ENCODE measurements at regions not wholly inside any gene's neighbourhood (a gene's known extent, or its start where the extent isn't known, plus 50 kb on each side); places are given as distances from the start of the nearest gene placed in this dataset.

- TF ChIP-seq CEBPB (IDR thresholded peaks at IDR 0.05) (no peak), CREB1 (IDR thresholded peaks at IDR 0.05; ENCODE audit: low read depth) (no peak), TAF1 (IDR thresholded peaks at IDR 0.05; ENCODE audit: low read depth) (no peak), EGR1 (IDR thresholded peaks at IDR 0.05) (no peak), NFIC (IDR thresholded peaks at IDR 0.05) (no peak)
Observed at GRCh38 chr12:125272383-125272933, 207.2 kb downstream of the AACS start.

DNA sequence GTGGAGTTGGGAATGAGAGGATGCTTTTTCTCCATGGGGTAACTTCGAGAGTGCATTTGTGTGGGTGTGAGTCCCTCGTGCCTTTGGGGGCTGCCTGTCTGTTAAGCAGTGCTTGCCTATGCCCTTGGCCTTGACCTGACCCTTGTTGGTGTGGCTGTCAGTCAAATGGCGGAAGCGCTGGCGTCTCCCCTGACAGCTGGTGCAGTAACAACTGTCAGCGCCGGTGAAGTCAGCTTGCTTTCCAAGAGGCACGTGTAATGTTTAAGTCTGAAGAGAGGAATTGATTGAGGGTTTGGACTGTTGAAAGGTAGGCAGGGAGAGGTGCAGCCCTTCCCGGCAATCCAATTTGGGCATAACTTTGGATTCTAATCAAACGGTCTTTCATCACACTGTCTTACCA is 211.3 kb downstream of the AACS start:
- TF ChIP-seq MAX (IDR thresholded peaks at IDR 0.05) (no peak), RAD21 (IDR thresholded peaks at IDR 0.05; ENCODE audit: low read depth) (no peak), ZBTB7A (IDR thresholded peaks at IDR 0.05; ENCODE audit: low read depth) (no peak), USF1 (IDR thresholded peaks at IDR 0.05) (no peak), CEBPB (IDR thresholded peaks at IDR 0.05) (no peak), TCF12 (IDR thresholded peaks at IDR 0.05; ENCODE audit: low read depth) (no peak), CREB1 (IDR thresholded peaks at IDR 0.05; ENCODE audit: low read depth) (no peak), EP300 (IDR thresholded peaks at IDR 0.05; ENCODE audit: borderline replicate concordance) (no peak), EGR1 (IDR thresholded peaks at IDR 0.05) (no peak), FOXM1 (IDR thresholded peaks at IDR 0.05; ENCODE audit: borderline replicate concordance, low read depth) (no peak), TAF1 (IDR thresholded peaks at IDR 0.05; ENCODE audit: low read depth) (no peak), REST (IDR thresholded peaks at IDR 0.05; ENCODE audit: low read depth) (no peak), NFIC (IDR thresholded peaks at IDR 0.05) (no peak), YY1 (IDR thresholded peaks at IDR 0.05; ENCODE audit: low read depth) (no peak), TEAD4 (IDR thresholded peaks at IDR 0.05) (no peak)

GRCh38 chr12:125280482-125281377 is 215.5 kb downstream of the AACS start:
- TF ChIP-seq ZBTB7A (IDR thresholded peaks at IDR 0.05; ENCODE audit: low read depth) (no peak), CREB1 (IDR thresholded peaks at IDR 0.05; ENCODE audit: low read depth) (no peak)

GRCh38 chr12:125282921-125283320 is 217.7 kb downstream of the AACS start:
- TF ChIP-seq USF1 (IDR thresholded peaks at IDR 0.05) (no peak), TAF1 (IDR thresholded peaks at IDR 0.05; ENCODE audit: low read depth) (no peak), CREB1 (IDR thresholded peaks at IDR 0.05; ENCODE audit: low read depth) (no peak), EGR1 (IDR thresholded peaks at IDR 0.05) (no peak), ZBTB7A (IDR thresholded peaks at IDR 0.05; ENCODE audit: low read depth) (no peak), TEAD4 (IDR thresholded peaks at IDR 0.05) (no peak), CEBPB (IDR thresholded peaks at IDR 0.05) (no peak), MAX (IDR thresholded peaks at IDR 0.05) (no peak), RAD21 (IDR thresholded peaks at IDR 0.05; ENCODE audit: low read depth) (no peak), FOXM1 (IDR thresholded peaks at IDR 0.05; ENCODE audit: borderline replicate concordance, low read depth) (no peak), REST (IDR thresholded peaks at IDR 0.05; ENCODE audit: low read depth) (no peak), EP300 (IDR thresholded peaks at IDR 0.05; ENCODE audit: borderline replicate concordance) (no peak), NFIC (IDR thresholded peaks at IDR 0.05) (no peak), YY1 (IDR thresholded peaks at IDR 0.05; ENCODE audit: low read depth) (no peak), TCF12 (IDR thresholded peaks at IDR 0.05; ENCODE audit: low read depth) (no peak)

GRCh38 chr12:125283521-125283920 is 218.3 kb downstream of the AACS start:
- TF ChIP-seq RAD21 (IDR thresholded peaks at IDR 0.05; ENCODE audit: low read depth) (no peak), ZBTB7A (IDR thresholded peaks at IDR 0.05; ENCODE audit: low read depth) (no peak), REST (IDR thresholded peaks at IDR 0.05; ENCODE audit: low read depth) (no peak), USF1 (IDR thresholded peaks at IDR 0.05) (no peak), CREB1 (IDR thresholded peaks at IDR 0.05; ENCODE audit: low read depth) (no peak), TAF1 (IDR thresholded peaks at IDR 0.05; ENCODE audit: low read depth) (no peak), YY1 (IDR thresholded peaks at IDR 0.05; ENCODE audit: low read depth) (no peak), NFIC (IDR thresholded peaks at IDR 0.05) (no peak), MAX (IDR thresholded peaks at IDR 0.05) (no peak), EGR1 (IDR thresholded peaks at IDR 0.05) (no peak), TCF12 (IDR thresholded peaks at IDR 0.05; ENCODE audit: low read depth) (no peak), CEBPB (IDR thresholded peaks at IDR 0.05) (no peak), EP300 (IDR thresholded peaks at IDR 0.05; ENCODE audit: borderline replicate concordance) (no peak), FOXM1 (IDR thresholded peaks at IDR 0.05; ENCODE audit: borderline replicate concordance, low read depth) (no peak)
